Activated naive CD8-positive, alpha-beta T cell treated with anti-CD3 and anti-CD28 coated beads, Interleukin-2, amount 50 U/mL, for 16 hours (primary cell): ENCODE measurements at regions not wholly inside any gene's neighbourhood (a gene's known extent, or its start where the extent isn't known, plus 50 kb on each side); places are given as distances from the start of the nearest gene placed in this dataset.
"Not testable (repeated sequence)": the region's sequence is repeated elsewhere in the genome, so short reads cannot be mapped to it uniquely, and the experiment has no call there.

Source experiments
- DNase-seq: peaks from one replicate; pipeline ENCODE4 v3.0.0-alpha.2; 2020; ENCODE audit warnings: low read depth, low spot score

DNA sequence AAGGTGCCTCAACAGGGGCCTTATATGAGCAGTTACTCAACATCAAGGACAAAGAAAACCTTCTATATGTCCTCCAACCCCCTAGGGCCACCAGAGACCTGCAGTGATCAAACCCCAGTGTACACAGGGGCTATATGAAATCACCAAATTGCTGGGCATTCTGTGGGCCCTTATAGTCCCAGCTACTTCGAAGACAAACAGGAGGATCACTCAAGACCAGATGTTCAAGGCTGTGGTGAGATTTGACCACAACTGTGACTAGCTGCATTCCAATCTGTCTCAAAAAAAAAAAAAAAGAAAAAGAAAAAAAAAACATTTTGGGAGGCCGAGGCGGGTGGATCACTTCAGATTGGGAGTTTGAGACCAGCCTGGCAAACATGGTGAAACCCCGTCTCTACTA, 51.0 kb upstream of the PRB2 start:
- DNase-seq = no peak

DNA sequence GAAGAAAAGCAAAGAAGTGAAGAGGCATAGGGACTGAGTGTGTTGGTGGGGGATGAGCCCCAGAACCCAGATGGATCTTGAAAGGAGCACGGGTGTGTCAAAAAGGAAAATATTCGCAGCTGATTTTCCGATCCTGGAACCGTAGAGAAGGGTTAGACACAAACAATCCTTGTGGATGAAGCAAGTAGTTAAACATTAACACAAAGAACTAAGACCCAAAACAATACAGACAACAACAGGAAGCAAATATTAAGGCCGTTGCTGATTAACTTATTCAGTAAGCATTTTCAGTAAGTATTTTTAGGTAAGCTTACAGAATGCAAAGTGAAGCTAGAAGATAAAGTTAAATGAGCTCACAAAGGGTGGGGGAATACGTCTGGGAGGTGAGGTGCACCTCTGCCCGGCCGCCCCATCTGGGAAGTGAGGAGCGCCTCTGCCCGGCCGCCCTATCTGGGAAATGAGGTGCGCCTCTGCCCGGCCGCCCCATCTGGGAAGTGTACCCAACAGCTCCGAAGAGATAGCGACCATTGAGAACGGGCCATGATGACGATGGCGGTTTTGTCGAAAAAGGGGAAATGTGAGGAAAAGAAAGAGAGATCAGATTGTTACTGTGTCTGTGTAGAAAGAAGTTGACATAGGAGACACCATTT, 62.8 kb upstream of the PRB2 start:
- no peak for DNase-seq

DNA sequence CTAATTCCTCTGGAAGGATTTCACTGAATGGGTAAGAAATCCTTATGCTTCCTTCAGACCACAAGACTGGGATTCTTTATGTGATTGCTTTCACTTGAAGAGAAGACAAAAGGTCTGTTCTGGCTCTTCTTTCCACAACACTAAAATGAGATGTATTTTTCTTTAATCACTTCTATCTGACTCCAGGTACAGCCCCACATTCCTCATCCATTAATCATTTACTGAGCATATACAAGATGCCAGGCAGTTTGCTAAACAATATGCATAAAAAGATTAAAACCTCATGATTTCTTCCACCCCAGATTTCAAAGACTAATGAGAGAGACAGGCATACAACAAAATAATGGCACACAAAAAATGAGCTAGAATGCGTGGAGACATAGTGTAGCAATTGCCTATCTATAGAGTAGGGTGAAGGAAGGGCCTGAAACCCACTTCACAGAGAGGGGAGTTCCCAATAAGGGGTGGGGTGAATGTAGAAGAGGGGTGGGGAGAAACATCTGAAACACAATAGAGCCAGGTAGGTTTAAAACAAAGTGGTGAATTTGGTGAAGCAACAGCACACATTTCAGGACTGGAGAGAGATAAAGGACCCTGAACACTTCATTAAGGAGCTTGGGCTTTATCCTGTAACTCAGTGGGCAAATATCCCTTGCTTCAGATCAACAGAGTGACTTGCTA, 65.1 kb upstream of the PRB2 start:
- no peak for DNase-seq

DNA sequence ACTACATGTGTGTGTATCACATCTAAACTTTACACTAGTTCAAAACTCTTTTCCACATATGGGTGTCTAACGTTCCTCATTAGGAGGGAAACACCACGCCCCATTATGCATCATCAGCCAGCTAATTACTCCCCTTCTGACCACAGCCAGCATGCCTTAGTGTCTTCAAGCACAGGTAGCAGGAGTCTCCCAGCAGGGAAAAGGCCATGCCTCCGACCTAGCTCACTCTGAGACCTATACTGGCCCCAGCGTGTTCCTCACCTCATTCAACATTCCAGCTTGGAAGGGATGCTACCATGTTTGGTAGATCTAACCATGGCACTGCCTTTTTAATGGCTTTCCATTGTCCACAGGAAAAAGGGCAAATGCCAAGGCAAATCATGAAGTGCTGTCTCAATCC, 66.1 kb upstream of the PRB2 start:
- no peak for DNase-seq

DNA sequence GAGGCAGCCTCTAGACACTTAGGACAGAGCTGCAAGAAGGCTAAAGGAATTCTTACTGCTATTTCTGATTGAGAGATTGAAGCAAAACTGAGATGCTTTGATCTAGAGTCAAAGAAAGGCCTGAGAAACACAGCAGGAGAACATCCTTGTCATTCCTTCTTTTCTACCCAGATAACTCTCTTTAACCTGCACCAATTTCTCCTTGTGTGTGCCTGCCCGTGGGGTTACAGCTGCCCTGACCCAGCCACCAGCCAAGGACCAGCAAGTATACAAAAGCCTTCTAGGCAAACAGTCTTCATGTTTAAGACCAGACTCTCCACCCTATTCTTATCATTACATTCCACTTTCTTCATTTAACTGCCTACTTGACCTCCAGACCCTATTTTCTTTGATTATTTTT, 81.7 kb upstream of the PRB2 start:
- no peak for DNase-seq

DNA sequence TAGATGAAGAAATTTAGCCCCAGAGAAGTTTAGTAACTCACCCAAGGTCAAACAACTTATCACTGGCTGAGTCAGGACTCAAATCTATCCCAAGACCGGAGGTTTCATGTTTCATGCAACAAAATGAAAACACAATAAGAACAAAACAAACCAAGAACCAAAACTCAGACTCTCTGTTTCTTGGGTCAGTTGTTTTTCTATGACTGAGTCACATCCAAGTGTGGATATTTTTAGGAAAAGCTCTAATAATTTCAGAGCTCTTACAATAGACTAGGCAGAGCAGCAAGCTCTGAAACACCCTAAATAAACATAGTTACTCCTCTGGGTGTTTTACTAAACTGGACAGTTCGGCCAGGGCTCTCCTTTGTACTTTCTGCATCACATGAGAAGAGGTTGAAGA, 87.6 kb upstream of the PRB2 start:
- DNase-seq = no peak

DNA sequence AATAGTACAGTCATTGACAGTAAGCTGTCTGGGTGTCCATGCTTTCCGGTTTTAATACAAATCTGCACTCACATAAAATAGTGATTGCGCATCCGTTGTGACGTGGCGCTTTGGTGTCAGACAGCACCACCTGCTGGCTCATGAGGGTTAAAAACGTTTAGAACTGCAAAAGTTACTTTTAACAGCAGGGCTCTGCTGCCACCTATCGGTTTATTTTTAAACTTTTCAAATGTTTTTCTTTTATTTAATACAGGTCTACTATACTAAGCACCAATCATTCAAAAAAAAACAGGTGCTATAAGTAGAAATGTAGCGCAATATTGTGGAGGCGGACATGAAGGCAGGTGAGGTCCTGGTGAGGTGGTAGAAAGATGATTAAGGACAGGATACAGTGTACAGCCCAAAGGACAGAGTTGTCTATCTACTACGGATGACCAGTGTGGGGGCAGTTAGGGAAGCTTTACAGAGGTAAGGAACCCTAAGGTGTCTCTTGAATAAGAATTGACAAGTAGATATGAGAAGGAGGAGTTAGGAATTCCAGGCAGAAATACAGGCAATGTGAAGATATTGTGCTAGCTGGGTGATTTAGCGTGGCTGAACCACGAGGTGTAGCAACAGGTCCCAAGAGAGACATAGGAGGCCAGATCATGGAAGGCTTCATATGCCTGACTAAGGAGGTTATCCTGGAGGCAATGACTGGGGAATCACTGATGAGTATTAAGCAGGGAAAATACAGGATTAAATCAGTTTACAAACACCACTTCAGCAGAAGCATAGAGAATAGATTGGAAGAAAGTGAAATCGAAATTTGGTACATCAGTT, 91.5 kb upstream of the PRB2 start:
- DNase-seq = peak; percentile 59

DNA sequence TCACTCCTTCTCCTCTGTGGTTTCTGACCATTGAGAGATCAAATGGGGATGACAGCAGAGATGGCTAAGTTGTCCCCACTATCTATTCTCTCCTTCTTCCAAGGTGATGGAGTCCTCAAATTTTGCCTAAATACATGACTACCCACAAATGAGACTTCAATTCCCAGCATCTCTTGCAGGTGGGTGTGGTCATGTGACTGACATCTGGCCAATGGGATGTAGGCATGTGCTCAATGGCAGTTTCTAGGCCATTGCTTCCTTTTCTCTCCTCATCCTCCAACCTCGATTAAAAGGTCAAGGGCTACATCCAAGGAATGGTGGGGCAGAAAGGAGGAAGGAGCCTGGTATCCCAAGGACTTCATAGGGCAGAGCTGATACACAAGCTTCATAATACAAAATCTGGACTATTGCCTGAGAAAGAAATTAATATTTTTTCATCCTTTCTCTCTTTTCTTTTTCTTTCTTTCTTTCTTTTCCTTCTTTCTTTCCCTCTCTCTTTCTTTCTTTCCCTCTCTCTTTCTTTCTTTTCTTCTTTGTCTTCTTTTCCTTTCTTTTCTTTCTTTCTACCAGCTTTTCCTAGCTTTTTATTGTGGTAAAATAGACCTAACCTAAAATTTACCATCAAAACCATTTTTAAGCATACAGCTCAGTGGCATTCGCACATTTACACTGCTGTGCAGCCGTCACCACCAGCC, 100.9 kb upstream of the PRB2 start:
- DNase-seq = no peak

DNA sequence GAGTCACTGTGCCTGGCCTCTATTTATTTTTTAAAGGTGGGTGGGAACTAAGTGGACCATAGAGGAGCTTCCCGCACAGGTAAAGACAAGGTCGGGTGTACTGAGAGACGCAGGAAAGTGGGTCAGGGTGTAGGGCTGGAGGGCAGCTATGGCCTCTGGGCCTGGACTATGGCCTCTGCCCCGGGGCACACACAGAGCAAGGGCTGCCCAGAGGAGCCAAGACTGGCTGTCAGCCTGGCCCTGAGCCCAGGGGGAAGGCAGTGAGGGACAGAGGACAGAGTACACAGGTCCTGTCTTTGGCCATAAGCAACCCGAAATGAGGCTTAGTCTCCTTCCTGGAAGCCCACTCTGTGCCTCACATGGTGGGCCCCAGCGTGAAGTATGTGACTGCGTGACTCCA, 102.1 kb upstream of the PRB2 start:
- no peak for DNase-seq

DNA sequence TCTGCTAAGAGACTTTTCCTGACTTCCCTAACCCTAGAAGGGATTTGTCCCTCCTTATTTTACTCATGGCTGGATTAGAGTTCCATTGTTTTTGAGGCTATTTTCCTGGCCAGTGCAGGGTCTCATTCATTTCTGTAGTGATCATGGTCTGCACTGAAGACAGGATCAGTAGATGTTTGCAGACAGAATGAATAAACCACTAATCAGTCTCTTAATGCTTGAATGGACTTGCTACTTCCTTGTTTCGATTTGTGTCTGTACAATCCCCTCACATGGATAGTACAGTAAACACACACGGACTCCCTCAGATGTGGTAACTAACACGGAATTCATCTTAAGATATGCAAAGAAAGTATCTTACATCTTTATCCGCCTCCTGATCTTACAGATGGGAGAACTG, 102.6 kb upstream of the PRB2 start:
- no peak for DNase-seq

DNA sequence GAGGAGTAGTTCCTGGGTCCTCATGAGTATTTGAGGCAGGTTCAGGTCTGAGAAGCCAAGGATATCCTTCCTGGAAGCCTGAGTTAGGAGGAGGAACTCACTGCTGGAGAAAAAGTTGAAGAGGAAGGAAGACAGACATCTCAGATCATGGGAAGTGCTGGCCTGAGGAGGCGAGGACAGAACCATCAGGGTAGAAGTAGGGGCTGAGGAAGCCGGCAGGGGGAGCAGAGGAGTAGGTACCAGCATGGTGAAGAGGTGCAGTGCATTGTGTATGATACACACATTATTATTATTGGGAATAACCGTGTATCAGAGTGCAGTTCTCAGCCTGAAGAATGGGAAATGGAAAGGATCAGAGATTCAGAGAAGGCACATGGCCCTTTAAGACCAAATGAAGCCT, 103.2 kb upstream of the PRB2 start:
- not testable (repeated sequence) for DNase-seq

DNA sequence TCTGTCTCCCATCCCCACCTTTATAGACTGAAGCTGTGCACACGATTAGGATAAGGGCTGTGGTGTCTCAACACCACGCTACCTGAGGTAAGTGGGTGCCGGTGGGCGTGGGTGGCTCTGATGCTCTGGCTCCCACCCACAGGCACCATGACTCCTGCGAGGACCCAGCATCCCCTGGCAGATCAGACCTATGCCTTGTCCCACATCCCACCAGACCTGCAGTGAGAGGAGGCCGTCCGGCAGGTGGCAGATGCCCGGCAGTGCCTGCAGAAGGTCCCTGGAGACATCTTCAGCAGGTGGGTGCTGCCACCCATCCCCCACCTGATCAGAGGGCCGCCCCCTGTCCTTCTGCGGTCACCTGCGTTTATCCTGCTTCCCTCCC, 104.4 kb upstream of the PRB2 start:
- DNase-seq = no peak

DNA sequence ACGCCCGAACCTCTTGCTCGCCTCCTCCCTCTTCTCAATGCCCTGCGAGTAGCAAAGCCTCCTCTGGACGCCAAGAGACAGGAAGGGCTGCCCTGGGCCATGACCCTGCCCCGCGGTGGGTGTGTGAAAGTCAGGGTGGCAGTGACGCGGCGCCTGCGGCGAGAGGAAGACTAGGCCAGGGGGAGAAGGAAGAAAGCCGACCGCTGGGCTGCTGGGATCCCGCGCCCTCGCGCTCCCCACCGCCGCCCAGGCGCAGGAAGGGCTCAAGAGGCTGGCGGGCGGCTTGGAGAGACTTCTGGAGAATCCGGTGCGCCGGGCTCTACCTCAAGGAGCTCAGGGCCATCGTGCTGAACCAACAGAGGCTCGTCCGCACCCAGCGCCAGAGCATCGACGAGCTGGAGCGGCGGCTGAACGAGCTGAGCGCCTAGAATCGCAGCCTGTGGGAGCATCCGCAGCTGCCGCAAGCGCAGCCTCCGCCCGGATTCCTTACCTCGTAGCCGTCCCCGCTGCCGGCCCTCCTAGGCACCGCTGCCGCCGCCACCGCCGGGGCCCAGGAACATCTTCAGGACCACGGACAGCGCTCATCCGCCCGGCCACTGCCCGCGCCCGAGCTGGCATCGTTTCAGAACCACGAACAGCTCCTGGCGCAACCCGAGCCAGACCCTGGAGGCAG, 105.0 kb upstream of the PRB2 start:
- peak; percentile 37 for DNase-seq

DNA sequence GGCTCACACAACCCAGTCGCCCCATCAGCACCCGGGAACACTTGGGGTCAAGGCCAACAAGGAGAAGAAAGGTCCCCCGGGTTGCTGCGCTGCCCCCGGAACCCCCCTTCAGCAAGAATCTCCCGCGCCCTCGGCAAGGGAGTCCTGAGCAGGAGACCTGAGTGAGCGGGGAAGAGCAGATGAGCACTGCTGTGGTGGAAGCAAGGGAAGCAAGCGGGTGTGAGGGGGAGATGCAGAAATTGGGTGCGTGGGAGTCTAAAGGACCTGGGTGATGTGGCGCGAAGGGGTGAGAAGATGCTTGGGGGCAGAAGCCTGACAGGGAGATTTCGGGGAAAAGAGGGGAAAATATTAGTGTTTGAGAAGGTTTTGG, 105.5 kb upstream of the PRB2 start:
- DNase-seq = no peak

DNA sequence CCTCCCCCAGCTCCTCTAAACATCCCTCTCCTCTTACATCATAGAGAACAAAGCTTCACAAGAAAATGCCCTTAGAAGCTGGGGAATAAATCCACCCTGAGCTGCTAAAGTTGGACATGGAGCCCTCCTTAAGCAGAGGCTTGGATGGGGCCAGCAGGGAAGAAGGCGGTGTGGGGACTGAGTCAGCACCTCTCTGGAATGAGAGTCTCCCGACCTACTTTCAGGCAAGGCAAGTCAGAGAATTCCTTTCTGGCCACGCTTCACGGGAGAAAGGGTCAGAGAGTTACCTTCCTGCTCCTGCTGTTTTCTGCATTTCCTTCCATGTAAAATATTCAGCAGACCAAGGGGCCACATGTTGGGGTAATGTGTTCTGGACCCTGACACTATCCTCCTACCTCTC, 113.3 kb upstream of the PRB2 start:
- DNase-seq = no peak

DNA sequence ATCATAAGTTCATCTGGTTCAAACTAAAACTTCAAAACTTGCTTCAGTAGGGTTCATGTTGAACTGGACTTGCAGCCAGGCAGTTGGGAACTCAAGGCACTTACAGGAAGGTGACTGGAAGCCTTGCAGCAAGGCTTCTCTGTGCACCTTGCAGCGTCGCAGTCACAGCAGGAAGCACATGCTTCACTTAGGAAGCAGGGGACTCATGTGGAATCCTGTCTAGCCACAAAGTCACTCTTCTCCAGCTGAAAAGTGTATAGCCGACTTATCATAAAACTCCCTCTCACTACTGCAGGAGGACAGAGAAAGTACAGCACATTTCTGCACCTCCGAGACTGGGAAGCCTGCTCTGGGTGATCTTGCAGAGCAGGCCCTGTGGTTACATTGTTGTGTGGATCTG, 114.0 kb upstream of the PRB2 start:
- DNase-seq = no peak

DNA sequence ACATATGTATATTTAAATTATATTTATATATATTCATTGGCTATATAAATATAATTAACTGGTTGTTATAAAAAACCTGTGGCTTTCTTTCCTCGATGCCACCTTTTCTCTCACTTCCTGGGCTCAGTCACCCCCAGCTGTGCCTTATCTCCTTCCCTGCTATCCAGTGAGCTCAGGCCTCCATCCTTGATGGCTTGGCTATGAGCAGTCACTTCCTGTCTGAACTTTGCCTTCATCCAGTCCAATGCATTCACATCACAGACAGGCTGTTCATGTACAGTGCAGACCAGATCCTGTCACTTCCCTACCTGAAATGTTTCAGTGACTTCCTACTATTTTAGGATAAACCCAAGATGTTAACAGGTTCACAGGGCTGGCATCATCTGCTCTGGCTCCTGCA, 115.3 kb upstream of the PRB2 start:
- no peak for DNase-seq

DNA sequence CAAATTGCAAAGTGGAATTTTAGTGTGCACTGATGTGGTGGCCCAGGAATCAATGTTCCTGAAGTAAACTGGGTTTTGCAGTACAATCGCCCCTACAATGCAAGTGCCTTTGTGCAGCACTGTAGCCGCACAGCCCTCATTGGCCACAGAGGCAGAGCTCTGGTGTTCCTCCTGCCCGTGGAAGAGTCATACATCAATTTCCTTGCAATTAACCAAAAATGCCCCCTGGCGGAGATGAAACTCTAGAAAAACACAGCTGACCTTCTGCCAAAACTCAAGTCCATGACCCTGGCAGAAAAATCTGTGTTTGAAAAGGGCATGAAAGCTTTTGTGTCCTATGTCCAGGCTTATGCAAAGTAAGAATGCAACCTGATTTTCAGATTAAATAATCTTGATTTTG, 117.9 kb upstream of the PRB2 start:
- no peak for DNase-seq

DNA sequence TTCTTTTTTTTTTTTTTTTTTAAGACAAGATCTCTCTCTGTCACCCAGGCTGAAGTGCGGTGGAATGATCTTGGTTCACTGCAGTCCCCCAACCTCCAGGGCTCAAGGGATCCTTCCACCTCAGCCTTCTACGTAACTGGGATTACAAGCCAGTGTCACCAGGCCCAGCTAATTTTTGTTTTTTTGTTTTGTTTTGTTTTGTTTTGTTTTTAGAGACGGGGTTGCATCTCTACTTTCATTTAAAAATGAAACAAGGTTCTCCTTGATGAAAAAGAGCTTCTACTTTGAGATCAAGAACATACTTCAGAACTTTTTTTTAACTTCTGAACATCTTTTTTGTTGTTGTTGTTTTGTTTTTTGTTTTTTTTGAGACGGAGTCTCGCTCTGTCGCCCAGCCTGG, 121.7 kb upstream of the PRB2 start:
- no peak for DNase-seq

DNA sequence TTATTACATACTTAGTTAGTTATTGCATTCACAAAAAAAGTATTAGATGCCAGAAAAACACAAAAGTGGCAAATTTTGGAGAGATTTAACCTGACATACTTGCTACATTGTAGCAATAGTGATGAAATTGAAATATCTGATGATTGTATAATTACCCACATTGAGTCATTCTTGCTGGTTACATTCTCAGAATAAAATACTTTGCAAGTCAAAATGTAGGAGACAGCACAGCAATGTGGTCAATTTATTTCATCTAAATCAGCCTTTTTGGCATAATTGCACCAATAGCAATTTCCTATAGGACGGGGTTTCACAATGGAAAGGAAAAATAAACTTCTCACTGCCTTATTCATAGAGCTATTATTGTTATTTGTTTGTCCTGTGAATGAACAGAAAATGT, 125.0 kb upstream of the ETV6 start:
- DNase-seq = no peak

DNA sequence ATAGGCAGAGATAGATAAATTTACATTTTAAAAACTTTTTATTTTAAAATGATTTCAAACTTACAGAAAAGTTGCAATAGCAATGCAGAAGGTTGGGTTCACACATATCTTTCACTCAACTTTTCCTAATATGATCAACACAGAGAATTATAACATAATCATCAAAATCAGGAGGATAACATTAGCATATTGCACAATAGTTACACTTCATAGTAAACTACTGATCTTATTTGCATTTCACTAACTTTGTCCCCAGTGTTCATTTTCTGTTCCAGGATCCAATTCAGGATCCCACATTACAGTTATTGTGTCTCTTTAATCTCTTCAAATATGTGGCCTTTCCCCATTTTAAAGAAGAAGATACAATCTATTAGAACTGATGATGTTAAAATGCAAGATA, 115.4 kb upstream of the ETV6 start:
- DNase-seq = no peak

DNA sequence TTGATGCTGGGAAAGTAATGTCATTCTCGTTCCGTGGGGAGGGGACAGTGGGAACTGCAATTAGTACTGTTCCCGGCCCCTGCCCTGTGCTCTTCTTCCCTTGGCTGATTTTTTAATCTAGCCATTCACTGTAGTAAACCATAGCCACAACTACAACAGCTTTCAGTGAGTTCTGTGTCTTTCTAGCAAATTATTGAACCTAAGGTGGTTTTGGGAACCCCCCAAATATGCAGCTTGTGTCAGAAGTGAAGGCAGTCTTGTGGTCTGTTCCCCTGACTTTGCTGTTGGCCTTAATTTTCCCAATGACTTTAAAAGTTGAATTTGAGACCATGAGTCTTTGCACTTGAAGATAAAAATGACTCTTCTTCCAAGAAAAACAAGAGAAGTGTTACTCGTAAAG, 114.3 kb upstream of the ETV6 start:
- no peak for DNase-seq
